ENCODE measurements at regions not wholly inside any gene's neighbourhood (a gene's known extent, or its start where the extent isn't known, plus 50 kb on each side); places are given as distances from the start of the nearest gene placed in this dataset.

GRCh38 chr2:118225666-118226065 is 137.4 kb downstream of the INSIG2 start:
- DNase-seq (ENCODE audit: low spot score), result no peak
- Histone ChIP-seq H3K36me3 (replicated peaks; ENCODE audit: insufficient read depth, low read depth) (no peaks in the 10 kb centered on the region), H3K4me1 (ENCODE audit: insufficient read depth) (peaks cover 7% of the 10 kb centered on the region), H3K9me2 (replicated peaks; ENCODE audit: insufficient read depth) (no peaks in the 10 kb centered on the region), H3K9me3 (ENCODE audit: low read depth) (no peaks in the 10 kb centered on the region), H3K4me3 (no peak overlapping the region), H3K27ac (no peak overlapping the region), H4K20me1 (ENCODE audit: insufficient read depth, poor library complexity, severe bottlenecking) (no peaks in the 10 kb centered on the region), H2AFZ (no peak overlapping the region), H3K4me2 (no peak overlapping the region), H3K79me2 (no peaks in the 10 kb centered on the region), H3K27me3 (peaks cover 64% of the 10 kb centered on the region)
- 59% methylated on average over 9 of the region's 9 CpGs for WGBS (ENCODE audit: low lambda C conversion rate, missing lambda C conversion rate)
- no peak for TF ChIP-seq CTCF (IDR thresholded peaks at IDR 0.05; ENCODE audit: poor library complexity)

- Histone ChIP-seq H3K27ac (no peak overlapping the region), H3K36me3 (replicated peaks; ENCODE audit: insufficient read depth, low read depth) (no peaks in the 10 kb centered on the region), H3K27me3 (peaks cover 71% of the 10 kb centered on the region), H3K9me2 (replicated peaks; ENCODE audit: insufficient read depth) (no peaks in the 10 kb centered on the region), H4K20me1 (ENCODE audit: insufficient read depth, poor library complexity, severe bottlenecking) (no peaks in the 10 kb centered on the region), H3K9me3 (ENCODE audit: low read depth) (no peaks in the 10 kb centered on the region), H3K4me1 (ENCODE audit: insufficient read depth) (peaks cover 7% of the 10 kb centered on the region), H2AFZ (peak overlapping the region; percentile 50), H3K79me2 (no peaks in the 10 kb centered on the region), H3K4me3 (no peak overlapping the region), H3K4me2 (peak overlapping the region; percentile 94)
- 44% methylated on average over 15 of the region's 15 CpGs for WGBS (ENCODE audit: low lambda C conversion rate, missing lambda C conversion rate)
- no peak for TF ChIP-seq CTCF (IDR thresholded peaks at IDR 0.05; ENCODE audit: poor library complexity)
- TF ChIP-seq EZH2 (IDR thresholded peaks at IDR 0.05; ENCODE audit: borderline replicate concordance), result no peak
- TF ChIP-seq EZH2phosphoT487 (IDR thresholded peaks at IDR 0.05; ENCODE audit: low read depth, severe bottlenecking, unreplicated experiment), result no peak
- DNase-seq (ENCODE audit: low spot score), result no peak
Observed at GRCh38 chr2:118224895-118225311, 136.6 kb downstream of the INSIG2 start.

- Histone ChIP-seq H3K36me3 (replicated peaks; ENCODE audit: insufficient read depth, low read depth) (no peaks in the 10 kb centered on the region), H3K4me1 (ENCODE audit: insufficient read depth) (peaks cover 7% of the 10 kb centered on the region), H3K9me3 (ENCODE audit: low read depth) (no peaks in the 10 kb centered on the region), H3K9me2 (replicated peaks; ENCODE audit: insufficient read depth) (no peaks in the 10 kb centered on the region), H3K4me2 (peak overlapping the region; percentile 94), H2AFZ (peak overlapping the region; percentile 50), H3K27me3 (peaks cover 72% of the 10 kb centered on the region), H3K27ac (no peak overlapping the region), H3K79me2 (no peaks in the 10 kb centered on the region), H4K20me1 (ENCODE audit: insufficient read depth, poor library complexity, severe bottlenecking) (no peaks in the 10 kb centered on the region), H3K4me3 (peak overlapping the region; percentile 11)
- TF ChIP-seq CTCF (IDR thresholded peaks at IDR 0.05; ENCODE audit: poor library complexity) (no peak), EZH2 (IDR thresholded peaks at IDR 0.05; ENCODE audit: borderline replicate concordance) (peak; percentile 96)
- peak; percentile 21 for DNase-seq (ENCODE audit: low spot score)
- 7% methylated on average over 75 of the region's 77 CpGs for WGBS (ENCODE audit: low lambda C conversion rate, missing lambda C conversion rate)
Observed at GRCh38 chr2:118223992-118224894, 136.0 kb downstream of the INSIG2 start.

All from hepatocyte (in vitro differentiated cells).